ENCODE measurements at regions not wholly inside any gene's neighbourhood (a gene's known extent, or its start where the extent isn't known, plus 50 kb on each side); places are given as distances from the start of the nearest gene placed in this dataset.
"Not testable (repeated sequence)": the region's sequence is repeated elsewhere in the genome, so short reads cannot be mapped to it uniquely, and the experiment has no call there.

DNA sequence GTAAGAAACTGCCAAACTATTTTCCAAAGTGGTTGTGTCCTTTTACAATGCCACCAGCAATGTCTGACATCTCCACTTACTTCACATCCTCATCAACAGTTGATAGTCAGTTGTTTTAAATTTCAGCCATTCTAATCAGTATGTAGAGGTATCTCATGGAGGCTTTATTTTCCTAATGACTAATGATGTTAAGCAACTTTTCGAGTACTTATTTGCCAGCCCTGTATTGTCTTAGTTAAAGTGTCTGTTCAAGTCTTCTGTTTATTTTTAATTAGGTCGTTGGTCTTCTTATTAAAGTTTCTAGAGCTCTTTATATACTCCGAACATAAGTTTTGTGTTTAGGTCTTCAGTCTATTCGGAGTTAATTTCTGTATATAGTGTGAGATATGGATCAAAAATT, 54.9 kb upstream of the NBPF12 start:
- not testable (repeated sequence) for H3K4me1 Mint-ChIP-seq; H3K9me3 Mint-ChIP-seq; H3K4me1 ChIP-seq (ENCODE audit: control insufficient read depth, insufficient read depth, low read length, poor library complexity, severe bottlenecking); H3K27me3 ChIP-seq (ENCODE audit: control insufficient read depth, insufficient read depth, low read length); H3K36me3 ChIP-seq (ENCODE audit: control insufficient read depth, insufficient read depth, low read length); H3K27ac ChIP-seq (ENCODE audit: insufficient read depth, low read length, poor library complexity, severe bottlenecking); H3K4me3 ChIP-seq (ENCODE audit: low read depth, low read length); ATAC-seq (ENCODE audit: low read depth in 2 of 2); H3K9me3 ChIP-seq (ENCODE audit: control insufficient read depth in 2 of 2, low read length in 2 of 2); H3K36me3 Mint-ChIP-seq; H3K27me3 Mint-ChIP-seq; H3K27ac Mint-ChIP-seq; H3K4me3 Mint-ChIP-seq; DNase-seq

DNA sequence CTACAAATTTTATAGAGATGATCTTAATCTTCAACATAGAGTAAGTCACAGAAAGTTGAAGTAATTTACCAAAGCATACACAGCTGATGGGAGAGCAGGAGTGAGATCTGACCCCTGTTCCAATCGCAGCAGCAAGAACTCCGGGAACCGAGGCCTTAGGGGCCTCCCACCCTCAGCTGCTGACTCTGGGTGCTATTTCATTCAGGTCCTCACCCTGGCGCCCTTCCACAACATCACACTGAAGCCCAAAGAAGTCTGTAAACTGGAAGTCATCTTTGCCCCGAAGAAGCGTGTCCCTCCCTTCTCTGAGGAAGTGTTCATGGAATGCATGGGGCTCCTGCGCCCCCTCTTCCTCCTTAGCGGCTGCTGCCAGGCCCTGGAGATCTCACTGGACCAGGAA, 57.0 kb upstream of the NBPF12 start:
- not testable (repeated sequence) for H3K4me1 ChIP-seq (ENCODE audit: control insufficient read depth, insufficient read depth, low read length, poor library complexity, severe bottlenecking); H3K36me3 Mint-ChIP-seq; DNase-seq; H3K9me3 Mint-ChIP-seq; H3K27me3 ChIP-seq (ENCODE audit: control insufficient read depth, insufficient read depth, low read length); H3K36me3 ChIP-seq (ENCODE audit: control insufficient read depth, insufficient read depth, low read length); H3K27me3 Mint-ChIP-seq; H3K9me3 ChIP-seq (ENCODE audit: control insufficient read depth in 2 of 2, low read length in 2 of 2); ATAC-seq (ENCODE audit: low read depth in 2 of 2); H3K4me1 Mint-ChIP-seq; H3K27ac ChIP-seq (ENCODE audit: insufficient read depth, low read length, poor library complexity, severe bottlenecking); H3K4me3 ChIP-seq (ENCODE audit: low read depth, low read length); H3K4me3 Mint-ChIP-seq; H3K27ac Mint-ChIP-seq

GRCh38 chr1:146863799-146864319, 74.3 kb upstream of the NBPF12 start:
- H3K9me3 Mint-ChIP-seq; H3K27ac ChIP-seq (ENCODE audit: insufficient read depth, low read length, poor library complexity, severe bottlenecking); ATAC-seq (ENCODE audit: low read depth in 2 of 2); H3K27me3 ChIP-seq (ENCODE audit: control insufficient read depth, insufficient read depth, low read length); H3K4me3 ChIP-seq (ENCODE audit: low read depth, low read length); DNase-seq; H3K4me1 ChIP-seq (ENCODE audit: control insufficient read depth, insufficient read depth, low read length, poor library complexity, severe bottlenecking); H3K9me3 ChIP-seq (ENCODE audit: control insufficient read depth in 2 of 2, low read length in 2 of 2); H3K27me3 Mint-ChIP-seq; H3K36me3 ChIP-seq (ENCODE audit: control insufficient read depth, insufficient read depth, low read length); H3K27ac Mint-ChIP-seq; H3K4me3 Mint-ChIP-seq; H3K4me1 Mint-ChIP-seq; H3K36me3 Mint-ChIP-seq: not testable (repeated sequence)

- not testable (repeated sequence) for H3K9me3 Mint-ChIP-seq; H3K9me3 ChIP-seq (ENCODE audit: control insufficient read depth in 2 of 2, low read length in 2 of 2); H3K27ac Mint-ChIP-seq; H3K4me3 Mint-ChIP-seq; H3K27me3 Mint-ChIP-seq; H3K4me3 ChIP-seq (ENCODE audit: low read depth, low read length); H3K4me1 Mint-ChIP-seq; H3K36me3 Mint-ChIP-seq; H3K36me3 ChIP-seq (ENCODE audit: control insufficient read depth, insufficient read depth, low read length); DNase-seq; H3K27me3 ChIP-seq (ENCODE audit: control insufficient read depth, insufficient read depth, low read length); H3K27ac ChIP-seq (ENCODE audit: insufficient read depth, low read length, poor library complexity, severe bottlenecking); ATAC-seq (ENCODE audit: low read depth in 2 of 2); H3K4me1 ChIP-seq (ENCODE audit: control insufficient read depth, insufficient read depth, low read length, poor library complexity, severe bottlenecking)
These were observed 85.0 kb upstream of the NBPF12 start for GRCh38 chr1:146853147-146853546.

- H3K4me1 Mint-ChIP-seq; H3K27me3 ChIP-seq (ENCODE audit: control insufficient read depth, insufficient read depth, low read length); H3K27me3 Mint-ChIP-seq; ATAC-seq (ENCODE audit: low read depth in 2 of 2); H3K36me3 Mint-ChIP-seq; H3K4me3 ChIP-seq (ENCODE audit: low read depth, low read length); H3K9me3 ChIP-seq (ENCODE audit: control insufficient read depth in 2 of 2, low read length in 2 of 2); H3K36me3 ChIP-seq (ENCODE audit: control insufficient read depth, insufficient read depth, low read length); H3K9me3 Mint-ChIP-seq; H3K4me3 Mint-ChIP-seq; H3K27ac Mint-ChIP-seq; H3K27ac ChIP-seq (ENCODE audit: insufficient read depth, low read length, poor library complexity, severe bottlenecking); H3K4me1 ChIP-seq (ENCODE audit: control insufficient read depth, insufficient read depth, low read length, poor library complexity, severe bottlenecking); DNase-seq: not testable (repeated sequence)
These were observed 87.7 kb upstream of the NBPF12 start for GRCh38 chr1:146850352-146850889.

DNA sequence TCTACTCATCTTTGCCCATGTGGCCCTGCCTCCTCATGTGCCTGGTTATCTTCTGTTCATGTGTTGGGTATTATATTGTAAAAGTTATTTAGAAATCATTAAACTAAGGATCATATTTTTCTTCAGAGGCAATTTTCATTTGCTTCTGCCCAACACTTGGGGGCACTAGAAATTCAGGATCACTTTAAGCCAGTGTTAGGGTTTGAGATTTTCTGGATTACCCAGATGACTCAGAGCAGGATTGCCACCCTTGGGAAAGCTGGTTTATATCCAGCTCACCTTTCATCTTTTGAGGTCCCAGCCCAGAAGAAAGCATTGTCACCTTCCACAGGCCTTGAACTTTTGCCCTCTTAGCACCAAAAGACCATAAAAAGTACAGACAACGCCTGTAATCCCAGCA, 99.4 kb upstream of the NBPF12 start:
- not testable (repeated sequence) for DNase-seq; H3K36me3 Mint-ChIP-seq; H3K27ac Mint-ChIP-seq; H3K4me1 Mint-ChIP-seq; H3K4me1 ChIP-seq (ENCODE audit: control insufficient read depth, insufficient read depth, low read length, poor library complexity, severe bottlenecking); H3K4me3 ChIP-seq (ENCODE audit: low read depth, low read length); H3K9me3 ChIP-seq (ENCODE audit: control insufficient read depth in 2 of 2, low read length in 2 of 2); ATAC-seq (ENCODE audit: low read depth in 2 of 2); H3K27me3 Mint-ChIP-seq; H3K9me3 Mint-ChIP-seq; H3K27ac ChIP-seq (ENCODE audit: insufficient read depth, low read length, poor library complexity, severe bottlenecking); H3K4me3 Mint-ChIP-seq; H3K27me3 ChIP-seq (ENCODE audit: control insufficient read depth, insufficient read depth, low read length); H3K36me3 ChIP-seq (ENCODE audit: control insufficient read depth, insufficient read depth, low read length)

DNA sequence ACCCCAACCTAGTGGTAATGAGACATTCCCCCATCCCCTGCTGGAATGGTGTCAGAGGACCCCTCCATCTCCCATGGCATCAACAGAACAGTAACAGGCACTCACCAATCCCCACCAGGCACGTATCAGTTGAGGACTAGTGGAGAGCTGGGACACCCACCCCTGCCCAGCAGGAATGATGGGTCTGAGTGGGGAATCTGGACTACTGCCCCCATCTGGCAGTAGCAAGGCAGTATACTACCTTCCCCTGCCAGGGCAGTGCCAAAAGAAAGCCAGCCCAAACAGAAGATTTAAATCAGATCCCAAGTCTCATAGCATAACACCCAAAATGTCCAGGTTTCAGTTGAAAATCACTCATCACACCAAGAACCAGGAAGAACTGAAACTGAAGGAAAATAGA, 111.2 kb upstream of the NBPF12 start:
- H3K4me1 Mint-ChIP-seq = not testable (repeated sequence)

GRCh38 chr1:146794236-146794635, 143.9 kb upstream of the NBPF12 start:
- H3K36me3 ChIP-seq (ENCODE audit: control insufficient read depth, insufficient read depth, low read length); H3K9me3 Mint-ChIP-seq; H3K4me3 ChIP-seq (ENCODE audit: low read depth, low read length); DNase-seq; H3K27me3 Mint-ChIP-seq; H3K27ac ChIP-seq (ENCODE audit: insufficient read depth, low read length, poor library complexity, severe bottlenecking); H3K4me1 ChIP-seq (ENCODE audit: control insufficient read depth, insufficient read depth, low read length, poor library complexity, severe bottlenecking); H3K36me3 Mint-ChIP-seq; H3K27me3 ChIP-seq (ENCODE audit: control insufficient read depth, insufficient read depth, low read length); ATAC-seq (ENCODE audit: low read depth in 2 of 2); H3K4me3 Mint-ChIP-seq; H3K4me1 Mint-ChIP-seq; H3K9me3 ChIP-seq (ENCODE audit: control insufficient read depth in 2 of 2, low read length in 2 of 2); H3K27ac Mint-ChIP-seq: not testable (repeated sequence)

More for the DNA sequence above, 111.2 kb upstream of the NBPF12 start:
- not testable (repeated sequence) for H3K27ac ChIP-seq (ENCODE audit: insufficient read depth, low read length, poor library complexity, severe bottlenecking); H3K9me3 Mint-ChIP-seq; H3K9me3 ChIP-seq (ENCODE audit: control insufficient read depth in 2 of 2, low read length in 2 of 2); H3K36me3 ChIP-seq (ENCODE audit: control insufficient read depth, insufficient read depth, low read length); H3K27ac Mint-ChIP-seq; H3K4me3 Mint-ChIP-seq; H3K4me1 ChIP-seq (ENCODE audit: control insufficient read depth, insufficient read depth, low read length, poor library complexity, severe bottlenecking); H3K27me3 ChIP-seq (ENCODE audit: control insufficient read depth, insufficient read depth, low read length); H3K36me3 Mint-ChIP-seq; H3K4me3 ChIP-seq (ENCODE audit: low read depth, low read length); DNase-seq; ATAC-seq (ENCODE audit: low read depth in 2 of 2); H3K27me3 Mint-ChIP-seq

All from CD4-positive, CD25-positive, alpha-beta regulatory T cell (primary cell).